H9 (cell line): ENCODE measurements at regions not wholly inside any gene's neighbourhood (a gene's known extent, or its start where the extent isn't known, plus 50 kb on each side); places are given as distances from the start of the nearest gene placed in this dataset.

ENCODE experiments used
- DNase-seq: peaks from one replicate; pipeline ENCODE4 v3.0.0-alpha.2; 2017
- H2AFZ ChIP-seq: one replicate; pipeline ENCODE4 v1.6.1; 2013; ENCODE audit warnings: mild to moderate bottlenecking, low read length, control low read depth, moderate library complexity
- H2AK5ac ChIP-seq: 2 replicates; pipeline ENCODE4 v1.6.1; 2013; ENCODE audit warnings: low read length, control low read depth, mixed read lengths; ENCODE audit not compliant: insufficient read length
- H2BK120ac ChIP-seq: one replicate; pipeline ENCODE4 v1.6.1; 2013; ENCODE audit warnings: low read depth, mild to moderate bottlenecking, low read length, control low read depth, inconsistent platforms; ENCODE audit not compliant: poor library complexity, severe bottlenecking
- H2BK12ac ChIP-seq: 2 replicates; pipeline ENCODE4 v1.6.1; 2013; ENCODE audit warnings: low read length, control low read depth, mixed read lengths, low read depth; ENCODE audit not compliant: insufficient read length
- H2BK15ac ChIP-seq: 2 replicates; pipeline ENCODE4 v1.6.1; 2013; ENCODE audit warnings: low read depth, low read length, control low read depth
- H2BK20ac ChIP-seq: one replicate; pipeline ENCODE4 v1.6.1; 2013; ENCODE audit warnings: low read depth, mild to moderate bottlenecking, low read length, control low read depth, inconsistent platforms; ENCODE audit not compliant: poor library complexity, severe bottlenecking
- H2BK5ac ChIP-seq: 2 replicates; pipeline ENCODE4 v1.6.1; 2013; ENCODE audit warnings: low read length, control low read depth, mixed read lengths; ENCODE audit not compliant: insufficient read length
- H3K14ac ChIP-seq: 2 replicates; pipeline ENCODE4 v1.6.1; 2013; ENCODE audit warnings: low read length, control low read depth; ENCODE audit not compliant: insufficient read depth
- H3K18ac ChIP-seq: 2 replicates; pipeline ENCODE4 v1.6.1; 2013; ENCODE audit warnings: low read depth, mild to moderate bottlenecking, mixed read lengths, low read length, control low read depth; ENCODE audit not compliant: insufficient read length
- H3K23ac ChIP-seq: 2 replicates; pipeline ENCODE4 v1.6.1; 2013; ENCODE audit warnings: low read length, control low read depth, mixed read lengths, low read depth; ENCODE audit not compliant: insufficient read length
- H3K23me2 ChIP-seq: 2 replicates; pipeline ENCODE4 v1.6.1; 2013; ENCODE audit warnings: low read depth, mild to moderate bottlenecking, mixed read lengths, low read length, control low read depth; ENCODE audit not compliant: insufficient read length, poor library complexity, severe bottlenecking
- H3K27ac ChIP-seq: 2 replicates; pipeline ENCODE4 v1.5.1; 2013; ENCODE audit warnings: low read length, control low read depth, mixed read lengths, low read depth; ENCODE audit not compliant: insufficient read length
- H3K27me3 ChIP-seq: 2 replicates; pipeline ENCODE4 v1.6.1; 2013; ENCODE audit warnings: low read length, control low read depth, inconsistent platforms; ENCODE audit not compliant: insufficient read depth
- H3K4ac ChIP-seq: 2 replicates; pipeline ENCODE4 v1.6.1; 2013; ENCODE audit warnings: low read depth, mild to moderate bottlenecking, control low read depth, inconsistent platforms, low read length, moderate library complexity
- H3K4me1 ChIP-seq: 2 replicates; pipeline ENCODE4 v1.6.1; 2013; ENCODE audit warnings: low read length, control low read depth, inconsistent platforms; ENCODE audit not compliant: insufficient read depth
- H3K4me2 ChIP-seq: 2 replicates; pipeline ENCODE4 v1.6.1; 2013; ENCODE audit warnings: low read length, control low read depth, mixed read lengths; ENCODE audit not compliant: insufficient read length, insufficient read depth
- H3K56ac ChIP-seq: 2 replicates; pipeline ENCODE4 v1.6.1; 2013; ENCODE audit warnings: low read depth, mild to moderate bottlenecking, mixed read lengths, low read length, control low read depth; ENCODE audit not compliant: insufficient read length
- H3K79me1 ChIP-seq: 2 replicates; pipeline ENCODE4 v1.6.1; 2013; ENCODE audit warnings: low read depth, mild to moderate bottlenecking, moderate library complexity, low read length, control low read depth, inconsistent platforms; ENCODE audit not compliant: insufficient read depth, poor library complexity, severe bottlenecking
- H3K79me2 ChIP-seq: 2 replicates; pipeline ENCODE4 v1.6.1; 2013; ENCODE audit warnings: low read length, control low read depth, inconsistent platforms; ENCODE audit not compliant: insufficient read depth
- H3K9ac ChIP-seq: 2 replicates; pipeline ENCODE4 v1.6.1; 2013; ENCODE audit warnings: low read length, control low read depth, mixed read lengths; ENCODE audit not compliant: insufficient read length; ENCODE audit errors: extremely low read depth
- H3K9me3 ChIP-seq: one replicate; pipeline ENCODE4 v1.6.1; 2013; ENCODE audit warnings: low read depth, low read length, inconsistent platforms; ENCODE audit not compliant: control insufficient read depth
- H3T11ph ChIP-seq: one replicate; pipeline ENCODE4 v1.6.1; 2013; ENCODE audit warnings: mild to moderate bottlenecking, low read length, control low read depth, inconsistent platforms
- H4K20me1 ChIP-seq: one replicate; pipeline ENCODE4 v1.6.1; 2013; ENCODE audit not compliant: control insufficient read depth, insufficient read length, insufficient read depth
- H4K5ac ChIP-seq: 2 replicates; pipeline ENCODE4 v1.6.1; 2013; ENCODE audit warnings: low read depth, mild to moderate bottlenecking, mixed read lengths, low read length, control low read depth; ENCODE audit not compliant: insufficient read length
- H4K8ac ChIP-seq: replicated peaks from 2 replicates; pipeline ENCODE4 v1.6.1; 2013; ENCODE audit warnings: low read length, control low read depth, mixed read lengths, low read depth; ENCODE audit not compliant: insufficient read length
- H4K91ac ChIP-seq: 2 replicates; pipeline ENCODE4 v1.6.1; 2013; ENCODE audit warnings: low read depth, mild to moderate bottlenecking, moderate library complexity, mixed read lengths, low read length, control low read depth; ENCODE audit not compliant: insufficient read length
- H3K27ac Mint-ChIP-seq, 3 experiments: 2 replicates in 2 of 3; 3 replicates in 1 of 3; pipeline ENCODE4 v1.8.0; 2020 to 2021; ENCODE audit warnings: mixed read lengths in 3 of 3, mild to moderate bottlenecking in 1 of 3, moderate library complexity in 1 of 3
- H3K27me3 Mint-ChIP-seq: 2 replicates; pipeline ENCODE4 v1.8.0; 2021; ENCODE audit warnings: low read depth, mild to moderate bottlenecking, moderate library complexity, mixed read lengths
- H3K36me3 Mint-ChIP-seq, 3 experiments: 2 replicates in 2 of 3; 3 replicates in 1 of 3; pipeline ENCODE4 v1.8.0; 2020 to 2021; ENCODE audit warnings: low read depth in 3 of 3, mixed read lengths in 3 of 3; ENCODE audit not compliant: insufficient read depth in 1 of 3
- H3K4me1 Mint-ChIP-seq, 2 experiments: 2 replicates each; pipeline ENCODE4 v1.8.0; 2020; ENCODE audit warnings: mixed read lengths in 2 of 2
- H3K4me3 Mint-ChIP-seq, 2 experiments: 2 replicates in 1 of 2; 3 replicates in 1 of 2; pipeline ENCODE4 v1.8.0; 2020 to 2021; ENCODE audit warnings: mild to moderate bottlenecking in 2 of 2, mixed read lengths in 2 of 2, moderate library complexity in 1 of 2
- H3K9me3 Mint-ChIP-seq, 2 experiments: 2 replicates in 1 of 2; 3 replicates in 1 of 2; pipeline ENCODE4 v1.8.0; 2020; ENCODE audit warnings: mild to moderate bottlenecking in 2 of 2, mixed read lengths in 2 of 2, moderate library complexity in 1 of 2
- CTCF ChIP-seq: fragments of 200-600 bp; sonication (generic); conservative IDR thresholded peaks from 3 replicates; pipeline ENCODE4 v1.8.0; 2021; ENCODE audit warnings: antibody characterized with exemption, mild to moderate bottlenecking
- WGBS: extraction: QIAGEN DNeasy Blood & Tissue Kit; methylation state at CpG from one replicate; pipeline ENCODE4 v1.1.7; 2013; ENCODE audit warnings: missing lambda C conversion rate, low lambda C conversion rate, mixed read lengths; ENCODE audit not compliant: insufficient read length; ENCODE audit errors: extremely low coverage; 5-methylcytosine and 5-hydroxymethylcytosine counted together

- H3K9me3 ChIP-seq: no peaks in the 10 kb centered on the region
- H3K23me2 ChIP-seq: no peaks in the 10 kb centered on the region
- no peak overlapping the region for H2BK12ac ChIP-seq
- no peak for DNase-seq
- no peak overlapping the region for H2AFZ ChIP-seq
- no peak overlapping the region for H2BK15ac ChIP-seq
- H3K23ac ChIP-seq: no peak overlapping the region
- H3K4me2 ChIP-seq: no peak overlapping the region
- WGBS: no CpG with 5 or more reads among the region's 2 CpGs
- H3K4ac ChIP-seq: no peak overlapping the region
- no peaks in the 10 kb centered on the region for H3K79me2 ChIP-seq
- H3T11ph ChIP-seq: no peak overlapping the region
- no peak for TF ChIP-seq CTCF
- H3K56ac ChIP-seq: no peak overlapping the region
- no peaks in the 10 kb centered on the region for H3K36me3 Mint-ChIP-seq
- no peak overlapping the region for H2BK5ac ChIP-seq
- H3K27me3 ChIP-seq: no peaks in the 10 kb centered on the region
- no peak overlapping the region for H2BK120ac ChIP-seq
- H4K8ac ChIP-seq: no peak overlapping the region
- no peaks in the 10 kb centered on the region for H3K9me3 Mint-ChIP-seq
- H3K27ac ChIP-seq: no peak overlapping the region
- H3K27ac Mint-ChIP-seq: no peak overlapping the region
- H3K27me3 Mint-ChIP-seq: no peaks in the 10 kb centered on the region
- no peak overlapping the region for H3K9ac ChIP-seq
- no peak overlapping the region for H4K91ac ChIP-seq
- H3K14ac ChIP-seq: no peak overlapping the region
- no peak overlapping the region for H4K5ac ChIP-seq
- H2AK5ac ChIP-seq: no peak overlapping the region
- H3K79me1 ChIP-seq: no peaks in the 10 kb centered on the region
- H3K4me1 ChIP-seq: no peaks in the 10 kb centered on the region
- no peaks in the 10 kb centered on the region for H4K20me1 ChIP-seq
- no peak overlapping the region for H3K4me3 Mint-ChIP-seq
- no peak overlapping the region for H2BK20ac ChIP-seq
- H3K4me1 Mint-ChIP-seq: no peaks in the 10 kb centered on the region; a peak in 1 of 4 replicates
- no peak overlapping the region for H3K18ac ChIP-seq
These were observed 57.1 kb upstream of the PRDM8 start for GRCh38 chr4:80140194-80140593.
